T-helper 1 cell treated with Interleukin-12 subunit alpha and Interleukin-12 subunit beta and Interleukin-4 antibody, amounts not matched to agents 30 μg/mL and 1 μg/mL, for 36 hours (primary cell): ENCODE measurements at regions not wholly inside any gene's neighbourhood (a gene's known extent, or its start where the extent isn't known, plus 50 kb on each side); places are given as distances from the start of the nearest gene placed in this dataset.

Source experiments
- H3K27ac Mint-ChIP-seq: one replicate; pipeline ENCODE4 v1.8.0; 2021; ENCODE audit warnings: mild to moderate bottlenecking, mixed read lengths
- H3K27me3 Mint-ChIP-seq: one replicate; pipeline ENCODE4 v1.8.0; 2021; ENCODE audit warnings: low read depth, mixed read lengths
- H3K36me3 Mint-ChIP-seq: one replicate; pipeline ENCODE4 v1.8.0; 2021; ENCODE audit warnings: low read depth, mixed read lengths
- H3K4me1 Mint-ChIP-seq: one replicate; pipeline ENCODE4 v1.8.0; 2021; ENCODE audit warnings: low read depth, mixed read lengths
- H3K4me3 Mint-ChIP-seq: one replicate; pipeline ENCODE4 v1.8.0; 2021; ENCODE audit warnings: mild to moderate bottlenecking, moderate library complexity, mixed read lengths
- H3K9me3 Mint-ChIP-seq: one replicate; pipeline ENCODE4 v1.8.0; 2021; ENCODE audit warnings: mixed read lengths

- H3K4me1 Mint-ChIP-seq = no peaks in the 10 kb centered on the region
- H3K36me3 Mint-ChIP-seq = no peaks in the 10 kb centered on the region
- no peak overlapping the region for H3K4me3 Mint-ChIP-seq
- H3K27ac Mint-ChIP-seq = no peak overlapping the region
- no peaks in the 10 kb centered on the region for H3K9me3 Mint-ChIP-seq
- peaks cover 16% of the 10 kb centered on the region for H3K27me3 Mint-ChIP-seq
Measured at GRCh38 chr13:78015782-78016181, 97.2 kb upstream of the EDNRB start.

GRCh38 chr13:78012046-78012445 is 93.4 kb upstream of the EDNRB start:
- no peak overlapping the region for H3K4me3 Mint-ChIP-seq
- peaks cover 13% of the 10 kb centered on the region for H3K27me3 Mint-ChIP-seq
- no peaks in the 10 kb centered on the region for H3K9me3 Mint-ChIP-seq
- no peak overlapping the region for H3K27ac Mint-ChIP-seq
- no peaks in the 10 kb centered on the region for H3K36me3 Mint-ChIP-seq
- H3K4me1 Mint-ChIP-seq = no peaks in the 10 kb centered on the region

- no peaks in the 10 kb centered on the region for H3K9me3 Mint-ChIP-seq
- H3K36me3 Mint-ChIP-seq = no peaks in the 10 kb centered on the region
- H3K4me3 Mint-ChIP-seq = no peak overlapping the region
- no peak overlapping the region for H3K27ac Mint-ChIP-seq
- H3K27me3 Mint-ChIP-seq = no peaks in the 10 kb centered on the region
- no peaks in the 10 kb centered on the region for H3K4me1 Mint-ChIP-seq
Measured at GRCh38 chr13:78004821-78005220, 86.2 kb upstream of the EDNRB start.

GRCh38 chr13:77999746-78000145 is 81.1 kb upstream of the EDNRB start:
- Mint-ChIP-seq H3K27me3 (no peaks in the 10 kb centered on the region), H3K27ac (no peak overlapping the region), H3K4me3 (no peak overlapping the region), H3K36me3 (no peaks in the 10 kb centered on the region), H3K4me1 (no peaks in the 10 kb centered on the region), H3K9me3 (peaks cover 8% of the 10 kb centered on the region)

- H3K4me1 Mint-ChIP-seq = no peaks in the 10 kb centered on the region
- H3K27ac Mint-ChIP-seq = no peak overlapping the region
- no peaks in the 10 kb centered on the region for H3K27me3 Mint-ChIP-seq
- H3K9me3 Mint-ChIP-seq = peaks cover 8% of the 10 kb centered on the region
- H3K4me3 Mint-ChIP-seq = no peak overlapping the region
- H3K36me3 Mint-ChIP-seq = no peaks in the 10 kb centered on the region
Measured at GRCh38 chr13:77994166-77994565, 75.5 kb upstream of the EDNRB start.

- H3K27ac Mint-ChIP-seq = no peak overlapping the region
Measured at GRCh38 chr13:77991003-77991402, 72.4 kb upstream of the EDNRB start.

GRCh38 chr13:77989281-77989680 is 70.7 kb upstream of the EDNRB start:
- no peaks in the 10 kb centered on the region for H3K36me3 Mint-ChIP-seq
- no peak overlapping the region for H3K4me3 Mint-ChIP-seq
- H3K27ac Mint-ChIP-seq = no peak overlapping the region
- H3K9me3 Mint-ChIP-seq = no peaks in the 10 kb centered on the region
- H3K27me3 Mint-ChIP-seq = no peaks in the 10 kb centered on the region
- H3K4me1 Mint-ChIP-seq = no peaks in the 10 kb centered on the region

More at GRCh38 chr13:77991003-77991402, 72.4 kb upstream of the EDNRB start:
- Mint-ChIP-seq H3K9me3 (peaks cover under 1% of the 10 kb centered on the region), H3K4me1 (no peaks in the 10 kb centered on the region), H3K4me3 (no peak overlapping the region), H3K36me3 (no peaks in the 10 kb centered on the region), H3K27me3 (no peaks in the 10 kb centered on the region)

- H3K4me3 Mint-ChIP-seq = no peak overlapping the region
- no peaks in the 10 kb centered on the region for H3K4me1 Mint-ChIP-seq
- H3K36me3 Mint-ChIP-seq = no peaks in the 10 kb centered on the region
- no peak overlapping the region for H3K27ac Mint-ChIP-seq
- no peaks in the 10 kb centered on the region for H3K9me3 Mint-ChIP-seq
- no peaks in the 10 kb centered on the region for H3K27me3 Mint-ChIP-seq
Measured at GRCh38 chr13:77988355-77988754, 69.7 kb upstream of the EDNRB start.

- H3K4me1 Mint-ChIP-seq = no peaks in the 10 kb centered on the region
- H3K9me3 Mint-ChIP-seq = no peaks in the 10 kb centered on the region
- no peak overlapping the region for H3K27ac Mint-ChIP-seq
- H3K4me3 Mint-ChIP-seq = no peak overlapping the region
- no peaks in the 10 kb centered on the region for H3K27me3 Mint-ChIP-seq
- no peaks in the 10 kb centered on the region for H3K36me3 Mint-ChIP-seq
Measured at GRCh38 chr13:77986713-77987112, 68.1 kb upstream of the EDNRB start.

GRCh38 chr13:77985866-77986636 is 67.4 kb upstream of the EDNRB start:
- no peaks in the 10 kb centered on the region for H3K27me3 Mint-ChIP-seq
- no peak overlapping the region for H3K27ac Mint-ChIP-seq
- no peak overlapping the region for H3K4me3 Mint-ChIP-seq
- H3K9me3 Mint-ChIP-seq = no peaks in the 10 kb centered on the region
- H3K4me1 Mint-ChIP-seq = no peaks in the 10 kb centered on the region
- H3K36me3 Mint-ChIP-seq = no peaks in the 10 kb centered on the region

GRCh38 chr13:77981281-77981881 is 62.8 kb upstream of the EDNRB start:
- no peaks in the 10 kb centered on the region for H3K9me3 Mint-ChIP-seq
- H3K27me3 Mint-ChIP-seq = no peaks in the 10 kb centered on the region
- no peaks in the 10 kb centered on the region for H3K36me3 Mint-ChIP-seq
- H3K4me3 Mint-ChIP-seq = no peak overlapping the region
- H3K27ac Mint-ChIP-seq = no peak overlapping the region
- H3K4me1 Mint-ChIP-seq = no peaks in the 10 kb centered on the region

GRCh38 chr13:77980592-77980991 is 62.0 kb upstream of the EDNRB start:
- H3K27ac Mint-ChIP-seq = no peak overlapping the region
- no peaks in the 10 kb centered on the region for H3K27me3 Mint-ChIP-seq
- H3K4me3 Mint-ChIP-seq = no peak overlapping the region
- H3K9me3 Mint-ChIP-seq = no peaks in the 10 kb centered on the region
- H3K36me3 Mint-ChIP-seq = no peaks in the 10 kb centered on the region
- H3K4me1 Mint-ChIP-seq = no peaks in the 10 kb centered on the region

GRCh38 chr13:77979721-77980385 is 61.2 kb upstream of the EDNRB start:
- H3K4me1 Mint-ChIP-seq = no peaks in the 10 kb centered on the region
- no peaks in the 10 kb centered on the region for H3K9me3 Mint-ChIP-seq
- no peaks in the 10 kb centered on the region for H3K27me3 Mint-ChIP-seq
- H3K27ac Mint-ChIP-seq = no peak overlapping the region
- no peaks in the 10 kb centered on the region for H3K36me3 Mint-ChIP-seq
- no peak overlapping the region for H3K4me3 Mint-ChIP-seq

- Mint-ChIP-seq H3K9me3 (no peaks in the 10 kb centered on the region), H3K27ac (no peak overlapping the region), H3K36me3 (no peaks in the 10 kb centered on the region), H3K4me3 (no peak overlapping the region), H3K27me3 (no peaks in the 10 kb centered on the region), H3K4me1 (no peaks in the 10 kb centered on the region)
Measured at GRCh38 chr13:77975358-77976042, 56.9 kb upstream of the EDNRB start.
